GM21786 (cell line): ENCODE measurements at regions not wholly inside any gene's neighbourhood (a gene's known extent, or its start where the extent isn't known, plus 50 kb on each side); places are given as distances from the start of the nearest gene placed in this dataset.
"Not testable (repeated sequence)": the region's sequence is repeated elsewhere in the genome, so short reads cannot be mapped to it uniquely, and the experiment has no call there.

Experiments used
- ATAC-seq: cut with Tn5 transposase; IDR thresholded peaks from one replicate; pipeline ENCODE4 v1.9.1; 2021; ENCODE audit not compliant: unreplicated experiment

DNA sequence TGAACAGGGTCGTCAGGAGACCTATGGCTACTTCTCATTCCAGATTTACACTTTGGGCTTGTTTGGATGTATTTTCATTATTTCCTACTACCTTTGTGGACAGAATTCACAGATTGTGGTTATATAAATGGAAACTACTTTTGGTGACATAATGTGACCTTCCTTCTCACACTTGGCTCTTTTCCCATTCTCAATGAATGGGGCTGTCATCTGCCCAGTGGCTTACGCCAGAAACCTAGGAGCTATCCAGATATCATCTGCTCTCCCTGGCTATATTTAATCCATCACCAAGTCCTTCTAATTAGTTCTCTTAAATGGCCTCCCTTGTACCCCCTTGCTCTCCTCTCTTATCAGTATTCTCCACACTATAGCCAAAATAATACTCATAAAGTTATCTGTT lies 1606.8 kb downstream of the KHDRBS2 start:
- ATAC-seq: no peak

DNA sequence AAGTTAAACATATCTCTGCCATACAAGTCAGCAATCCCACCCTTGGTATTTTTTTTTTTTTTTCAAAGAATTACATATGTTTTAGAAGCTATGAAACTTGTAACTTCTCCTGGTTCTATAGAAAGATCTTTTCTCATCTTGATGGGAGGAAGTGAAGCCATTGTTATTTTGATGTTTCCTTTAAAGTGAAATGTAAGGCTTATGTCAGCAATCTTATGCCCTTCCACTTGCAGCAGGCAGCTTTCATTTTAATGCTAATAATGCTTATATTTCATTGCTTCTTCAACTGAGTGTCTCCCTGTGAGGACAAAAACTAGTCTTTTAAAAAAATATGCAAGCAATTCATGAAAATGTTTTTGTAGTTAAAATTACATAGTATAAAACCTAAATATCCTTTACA lies 1614.7 kb downstream of the KHDRBS2 start:
- no peak for ATAC-seq

DNA sequence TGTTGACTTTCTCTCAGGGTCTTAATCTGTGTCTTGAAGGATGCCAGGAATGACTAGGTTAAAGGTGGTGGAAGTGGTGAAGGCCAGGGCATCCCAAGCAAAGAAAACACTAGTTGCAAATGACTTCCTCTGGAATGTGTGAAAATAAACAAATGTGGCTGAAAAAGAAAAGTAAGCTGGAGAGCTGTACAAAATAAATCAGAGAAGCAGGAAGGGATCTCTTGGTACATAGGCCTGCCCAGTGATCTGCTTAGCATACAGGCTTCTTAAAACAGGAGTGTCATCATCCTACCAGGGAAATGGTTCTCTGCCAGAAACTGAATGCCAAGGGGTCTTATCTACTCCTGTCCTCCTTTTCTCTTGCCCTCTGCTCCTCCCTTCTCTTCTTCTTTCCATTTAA lies 1616.0 kb downstream of the KHDRBS2 start:
- ATAC-seq: no peak

DNA sequence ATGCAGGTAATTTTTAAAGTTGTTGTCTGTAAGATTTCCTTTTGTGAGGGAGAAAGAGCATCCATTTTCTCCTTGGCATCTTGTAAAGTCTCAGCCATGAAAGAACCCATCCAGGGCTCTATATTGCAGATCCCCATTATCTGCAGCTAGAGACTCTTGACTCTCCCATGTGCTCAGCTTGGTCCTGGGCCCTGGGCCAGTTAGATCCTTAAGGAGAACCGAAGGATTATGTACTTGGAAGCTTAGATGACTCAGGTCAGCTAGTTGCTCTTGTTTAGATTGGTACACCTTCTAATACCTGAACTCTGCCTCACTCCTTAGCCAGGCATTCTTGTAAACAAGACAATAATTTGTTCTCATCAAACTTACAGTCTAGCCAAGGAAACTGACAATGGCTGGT lies 1617.6 kb downstream of the KHDRBS2 start:
- ATAC-seq: no peak

DNA sequence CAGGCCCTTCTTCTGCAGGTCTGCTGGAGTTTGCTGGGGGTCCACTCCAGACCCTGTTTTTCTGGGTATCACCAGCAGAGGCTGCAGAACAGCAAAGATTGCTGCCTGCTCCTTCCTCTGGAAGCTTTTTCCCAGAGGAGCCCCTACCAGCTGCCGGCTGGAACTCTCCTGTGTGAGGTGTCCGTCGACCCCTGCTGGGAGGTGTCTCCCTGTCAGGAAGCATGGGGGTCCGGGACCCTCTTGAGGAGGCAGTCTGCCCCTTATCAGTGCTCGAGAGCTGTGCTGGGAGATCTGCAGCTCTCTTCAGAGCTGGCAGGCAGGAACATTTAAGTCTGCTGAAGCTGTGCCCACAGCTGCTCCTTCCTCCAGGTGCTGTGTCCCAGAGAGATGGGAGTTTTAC lies 1622.8 kb downstream of the KHDRBS2 start:
- not testable (repeated sequence) for ATAC-seq

DNA sequence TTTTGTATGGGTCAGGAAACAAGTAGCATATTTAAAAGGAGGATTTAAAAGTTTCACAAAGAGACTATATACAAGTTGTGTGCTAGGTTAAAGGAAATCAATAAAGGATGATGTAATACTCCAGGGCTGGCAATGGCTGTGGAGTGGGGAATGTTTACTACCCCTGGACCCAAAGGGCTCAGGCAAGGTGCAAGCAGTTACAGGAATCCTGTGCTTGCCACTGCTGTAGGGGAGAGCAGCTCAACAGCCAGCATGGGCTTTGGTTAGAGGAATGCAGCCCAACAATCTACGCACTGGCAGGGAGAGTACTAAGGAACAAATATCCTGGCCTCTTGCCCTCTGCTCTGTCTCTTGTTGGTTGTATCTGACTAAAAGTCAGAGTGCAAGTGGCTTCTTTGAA lies 1642.2 kb downstream of the KHDRBS2 start:
- ATAC-seq: no peak

DNA sequence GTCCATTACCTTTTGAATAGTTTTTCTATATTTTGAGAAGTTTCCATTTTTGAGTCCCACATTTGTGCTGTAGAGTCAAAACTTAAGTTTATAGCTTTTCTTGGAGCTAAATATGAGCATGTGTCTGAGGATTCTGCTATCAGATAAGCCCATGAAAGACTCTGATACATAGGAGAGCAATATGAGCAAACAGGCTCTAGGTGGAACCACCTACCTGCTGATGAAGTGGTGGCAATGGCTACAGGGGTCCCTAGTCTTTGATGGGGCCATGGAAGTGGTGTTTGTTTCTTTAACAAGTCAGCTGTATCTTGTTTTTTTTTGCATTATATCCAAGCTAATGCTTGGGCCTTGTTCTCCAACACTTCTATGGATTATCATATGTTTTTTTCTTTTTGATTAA lies 1646.8 kb downstream of the KHDRBS2 start:
- ATAC-seq: not testable (repeated sequence)
